Activated CD4-positive, alpha-beta T cell treated with anti-CD3 and anti-CD28 coated beads, Interleukin-2, amount 50 U/mL, for 16 hours (primary cell): ENCODE measurements at regions not wholly inside any gene's neighbourhood (a gene's known extent, or its start where the extent isn't known, plus 50 kb on each side); places are given as distances from the start of the nearest gene placed in this dataset.

Experiments
- DNase-seq: peaks from one replicate; pipeline ENCODE4 v3.0.0-alpha.2; 2020

GRCh38 chr1:218527737-218528136 is 182.6 kb downstream of the TGFB2 start:
- DNase-seq = no peak

GRCh38 chr1:218529646-218530300 is 184.6 kb downstream of the TGFB2 start:
- no peak for DNase-seq

DNA sequence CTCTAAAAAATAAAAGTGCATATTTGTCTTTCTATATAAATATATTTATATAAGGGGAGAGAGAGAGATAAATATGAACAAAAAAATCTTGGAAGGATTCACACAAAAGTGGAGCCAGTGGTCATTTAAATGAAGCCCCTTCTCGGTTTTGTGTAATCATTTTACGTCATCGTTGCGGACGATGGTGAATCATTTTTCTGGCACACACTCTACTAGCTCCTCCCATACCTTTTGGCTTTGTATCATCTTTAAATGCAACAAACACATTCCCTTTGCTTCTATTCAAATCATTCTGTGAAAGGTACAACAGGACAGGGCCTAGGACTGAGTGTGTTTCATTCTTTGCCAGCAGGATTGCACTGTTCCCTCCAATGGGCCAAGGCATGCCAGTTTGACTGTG is 186.8 kb downstream of the TGFB2 start:
- no peak for DNase-seq

- DNase-seq = no peak
Measured at GRCh38 chr1:218536296-218536986, 191.3 kb downstream of the TGFB2 start.

- DNase-seq = no peak
Measured at GRCh38 chr1:218537122-218537913, 192.2 kb downstream of the TGFB2 start.

DNA sequence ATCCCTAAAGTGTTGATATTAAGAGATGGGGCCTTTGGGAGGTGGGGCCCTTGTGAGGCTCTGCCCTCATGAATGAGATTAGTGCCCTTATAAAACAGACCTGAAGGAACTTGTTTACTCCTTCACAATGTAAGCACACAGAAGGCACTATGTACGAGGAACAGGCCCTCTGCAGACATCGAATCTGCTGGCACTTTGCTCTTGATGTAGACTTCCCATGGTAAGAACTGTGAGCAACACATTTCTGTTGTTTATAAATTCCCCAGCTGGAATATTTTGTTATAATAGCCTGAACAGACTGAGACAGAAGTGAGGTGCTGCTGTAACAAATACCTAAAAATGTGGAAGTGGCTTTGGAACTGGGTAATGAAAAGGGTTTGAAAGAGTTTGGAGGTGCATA is 193.2 kb downstream of the TGFB2 start:
- DNase-seq = no peak

DNA sequence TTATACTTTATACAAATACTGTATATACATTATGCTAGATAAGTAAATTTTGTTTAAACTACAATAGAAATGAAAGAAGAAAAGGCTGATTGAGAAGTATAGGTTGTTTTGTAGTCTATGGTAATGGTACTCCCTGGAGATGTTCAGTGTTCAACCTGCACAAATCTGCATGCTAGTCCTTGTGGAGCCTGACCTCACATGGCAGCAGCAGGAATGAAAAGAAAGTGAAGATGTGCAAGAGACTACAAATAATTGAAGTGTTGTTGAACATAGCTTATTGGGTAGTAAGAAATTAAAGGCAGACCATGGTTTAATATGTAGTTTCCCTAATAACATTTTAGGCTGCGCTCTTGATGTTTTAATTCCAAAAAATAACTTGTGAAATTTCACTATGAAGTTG is 201.2 kb downstream of the TGFB2 start:
- no peak for DNase-seq

GRCh38 chr1:218547957-218548730 is 203.0 kb downstream of the TGFB2 start:
- DNase-seq = no peak

- DNase-seq = no peak
Measured at GRCh38 chr1:218548764-218549163, 203.6 kb downstream of the TGFB2 start.

- no peak for DNase-seq
Measured at GRCh38 chr1:218553197-218553596, 208.1 kb downstream of the TGFB2 start.

- DNase-seq = no peak
Measured at GRCh38 chr1:218556016-218556415, 210.9 kb downstream of the TGFB2 start.

- no peak for DNase-seq
Measured at GRCh38 chr1:218557731-218558130, 212.6 kb downstream of the TGFB2 start.

DNA sequence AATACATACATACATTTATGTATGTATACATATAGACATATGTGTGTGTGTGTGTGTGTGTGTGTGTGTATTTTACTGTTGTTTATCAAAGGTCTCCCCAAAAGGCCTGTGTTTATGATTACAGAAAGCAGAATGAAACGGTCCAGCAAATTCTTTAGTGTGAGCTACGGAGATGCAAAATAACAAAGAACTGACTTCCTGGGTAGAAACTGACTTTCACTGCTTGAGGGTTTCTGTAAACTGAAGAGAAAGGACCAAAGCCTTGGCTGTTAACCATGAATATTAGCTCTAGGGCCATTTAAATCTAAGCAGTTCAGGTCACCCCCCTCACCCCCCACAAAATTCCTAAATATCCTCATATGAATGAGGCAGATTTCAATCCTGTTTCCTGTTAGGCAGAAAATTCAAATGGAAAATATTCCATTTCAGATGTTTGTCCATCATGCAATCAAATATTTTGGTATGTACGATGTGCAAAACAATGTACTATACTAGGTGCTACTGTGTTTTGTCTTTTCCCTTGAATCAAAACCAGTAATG is 213.2 kb downstream of the TGFB2 start:
- DNase-seq = no peak

DNA sequence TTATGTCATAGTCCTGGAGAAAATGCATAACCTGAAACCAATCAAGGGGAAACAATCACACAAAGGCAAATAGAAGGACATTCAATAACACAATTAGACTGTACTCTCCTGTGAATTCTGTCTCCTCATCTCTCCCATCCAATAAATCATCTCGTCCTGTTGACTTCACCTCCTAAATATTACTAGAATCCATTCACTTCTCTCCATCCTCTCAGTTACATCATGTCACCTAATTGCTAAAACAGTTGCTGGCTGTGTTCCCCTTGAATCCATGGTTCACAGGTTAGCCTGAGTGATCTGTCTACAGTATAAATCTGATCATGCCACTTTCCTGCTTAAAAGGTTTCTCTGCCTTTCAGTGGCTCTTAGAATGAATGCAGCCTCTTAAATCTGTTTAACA is 220.2 kb downstream of the TGFB2 start:
- no peak for DNase-seq

- DNase-seq = no peak
Measured at GRCh38 chr1:218568962-218569550, 223.9 kb downstream of the TGFB2 start.

DNA sequence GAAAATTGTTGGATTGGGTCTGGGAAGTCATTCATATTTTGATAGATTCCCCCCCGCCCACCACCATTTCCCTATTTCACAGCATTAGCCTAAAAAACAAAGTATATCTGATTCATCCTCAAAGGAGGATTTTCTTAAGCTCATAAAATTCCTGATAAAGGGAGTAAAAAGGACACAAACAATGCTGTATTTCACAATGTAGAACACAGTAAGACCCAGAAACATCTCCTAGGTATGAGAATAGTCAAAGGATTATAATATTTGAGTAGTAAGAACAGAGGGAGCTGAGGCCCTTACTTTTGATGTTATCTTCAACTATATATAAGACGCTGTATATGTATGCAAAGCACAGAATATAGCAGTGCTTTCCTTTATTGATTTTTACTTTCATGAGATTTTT is 225.3 kb downstream of the TGFB2 start:
- no peak for DNase-seq

DNA sequence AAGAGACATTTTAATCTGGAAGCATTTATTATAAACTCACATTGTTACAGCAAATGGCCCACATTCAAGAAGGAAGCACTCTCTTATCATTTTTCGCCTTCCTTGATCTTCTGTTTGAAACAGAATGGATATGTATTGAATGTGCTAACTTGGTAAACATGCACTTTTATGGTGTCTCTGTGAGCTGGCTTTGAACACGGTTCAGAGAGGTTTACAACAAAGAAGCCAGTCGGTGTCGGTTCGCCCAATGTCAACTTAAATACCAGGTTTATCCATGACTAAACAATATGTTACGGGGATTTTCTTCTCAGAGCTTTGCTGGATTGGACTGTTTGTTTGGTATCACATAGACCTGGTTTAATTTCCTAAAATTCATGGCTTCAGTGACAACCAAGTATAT is 226.4 kb downstream of the TGFB2 start:
- DNase-seq = no peak

DNA sequence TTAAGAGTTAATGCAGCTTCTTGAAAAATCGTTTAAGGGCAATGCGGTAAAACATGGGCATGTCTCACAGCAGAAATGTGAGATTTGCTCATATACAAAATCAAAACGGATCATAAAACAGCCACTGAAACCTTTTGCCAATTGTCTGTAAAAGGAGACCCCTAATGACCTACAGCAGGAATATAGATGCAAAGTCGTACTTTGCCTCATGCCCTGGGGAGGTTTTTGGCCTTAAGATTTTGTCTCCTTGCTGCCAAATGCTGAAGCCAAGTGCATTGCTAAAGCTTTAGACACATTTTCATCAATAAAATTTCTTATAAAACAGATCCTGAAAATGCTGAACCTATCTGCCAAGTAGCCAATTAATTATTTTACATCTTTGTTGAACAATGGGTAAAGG is 226.9 kb downstream of the TGFB2 start:
- DNase-seq = no peak

DNA sequence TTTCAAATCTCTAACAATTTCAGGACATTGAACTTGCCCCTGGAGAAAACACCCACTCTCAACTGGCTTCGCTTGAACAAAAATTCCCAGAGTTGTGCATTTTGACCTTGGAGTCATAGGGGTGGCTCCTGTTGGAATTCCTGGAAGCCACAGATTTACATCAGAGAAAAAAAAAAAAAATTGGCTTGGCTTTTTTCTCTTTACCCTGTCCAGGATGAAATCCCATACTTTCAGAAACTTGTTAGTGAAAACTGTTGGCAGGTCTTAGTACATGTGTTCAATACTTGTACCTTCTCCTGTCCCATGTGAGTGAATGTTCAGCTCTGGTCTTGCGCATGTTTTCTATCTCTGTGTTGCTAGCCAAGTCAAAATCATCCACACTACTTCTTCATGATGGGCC is 228.8 kb downstream of the TGFB2 start:
- no peak for DNase-seq

GRCh38 chr1:218575079-218575478 is 229.9 kb downstream of the TGFB2 start:
- no peak for DNase-seq

DNA sequence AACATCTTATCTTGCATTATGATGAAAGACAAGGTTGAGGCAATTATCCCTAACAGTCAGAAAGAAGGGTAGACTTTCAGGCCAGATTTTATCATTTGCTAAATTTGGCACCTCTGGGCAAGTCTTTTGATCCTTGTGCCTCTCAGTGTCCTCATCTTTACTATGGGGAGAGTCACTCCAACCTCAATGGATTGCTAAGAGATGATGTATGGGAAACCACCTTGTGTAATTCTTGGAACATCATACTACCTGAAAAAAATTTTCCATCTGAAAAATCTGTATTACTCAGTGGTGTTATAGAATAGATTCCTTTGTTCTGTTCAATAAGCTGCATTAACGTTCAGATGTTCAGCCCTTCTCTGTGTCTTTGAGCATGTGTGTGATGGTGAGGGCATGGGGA is 230.7 kb downstream of the TGFB2 start:
- DNase-seq = no peak

DNA sequence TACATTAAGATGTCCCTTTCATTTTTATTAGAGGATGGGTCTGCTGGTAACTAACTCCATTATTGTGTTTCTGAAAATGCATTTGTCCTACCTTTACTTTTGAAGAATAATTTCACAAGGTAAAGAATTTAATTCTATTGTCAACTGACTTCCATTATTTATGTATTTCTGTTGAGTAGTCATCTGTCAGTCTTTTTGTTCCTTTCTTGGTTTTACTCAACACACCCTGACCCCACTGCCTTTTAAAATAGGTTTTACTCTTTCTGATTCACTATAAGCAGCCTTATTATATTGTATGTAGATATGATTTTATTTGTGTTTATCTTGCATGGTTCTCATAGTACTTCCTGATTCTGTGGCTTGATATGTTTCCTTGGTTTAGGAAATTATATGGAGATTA is 237.5 kb downstream of the TGFB2 start:
- no peak for DNase-seq
